Loucy (cell line): ENCODE measurements at regions not wholly inside any gene's neighbourhood (a gene's known extent, or its start where the extent isn't known, plus 50 kb on each side); places are given as distances from the start of the nearest gene placed in this dataset.
A peak's percentile ranks its signal among the peaks of the same experiment; 100 is the strongest.
"Not testable (repeated sequence)": the region's sequence is repeated elsewhere in the genome, so short reads cannot be mapped to it uniquely, and the experiment has no call there.

Experiments used
- H2AFZ ChIP-seq: fragments of 200-600 bp; sonication (generic); 2 replicates; pipeline ENCODE4 v1.6.0; 2016; ENCODE audit warnings: antibody characterized with exemption, mild to moderate bottlenecking, low read length, moderate library complexity
- H3F3A ChIP-seq: fragments of 200-600 bp; 2 replicates; pipeline ENCODE4 v1.6.0; 2016; ENCODE audit warnings: antibody characterized with exemption, low read depth, mild to moderate bottlenecking
- H3K27me3 ChIP-seq: fragments of 200-600 bp; sonication (generic); 2 replicates; pipeline ENCODE4 v1.6.1; 2014; ENCODE audit warnings: low read length, mild to moderate bottlenecking; ENCODE audit not compliant: insufficient read depth, poor library complexity, severe bottlenecking
- H3K36me3 ChIP-seq: fragments of 200-600 bp; sonication (generic); 2 replicates; pipeline ENCODE4 v1.6.1; 2016; ENCODE audit warnings: low read length; ENCODE audit not compliant: insufficient read depth
- H3K4me1 ChIP-seq: fragments of 200-600 bp; sonication (generic); 2 replicates; pipeline ENCODE4 v1.5.1; 2014; ENCODE audit warnings: low read length, mild to moderate bottlenecking; ENCODE audit not compliant: insufficient read depth, poor library complexity, severe bottlenecking
- H3K4me2 ChIP-seq: fragments of 200-600 bp; sonication (generic); 2 replicates; pipeline ENCODE4 v1.6.0; 2014; ENCODE audit warnings: antibody characterized with exemption, low read length, low read depth, mild to moderate bottlenecking; ENCODE audit not compliant: poor library complexity, severe bottlenecking
- H3K4me3 ChIP-seq: fragments of 200-600 bp; sonication (generic); 2 replicates; pipeline ENCODE4 v1.5.1; 2014; ENCODE audit warnings: low read length, mild to moderate bottlenecking, mixed read lengths; ENCODE audit not compliant: poor library complexity, severe bottlenecking
- H3K79me2 ChIP-seq: fragments of 200-600 bp; sonication (generic); 2 replicates; pipeline ENCODE4 v1.6.1; 2014; ENCODE audit warnings: low read length; ENCODE audit not compliant: insufficient read depth
- H3K9ac ChIP-seq: fragments of 200-600 bp; sonication (generic); 2 replicates; pipeline ENCODE4 v1.6.0; 2014; ENCODE audit warnings: mild to moderate bottlenecking, low read depth, low read length, moderate library complexity; ENCODE audit not compliant: poor library complexity, severe bottlenecking
- H3K9me2 ChIP-seq: fragments of 200-600 bp; sonication (generic); replicated peaks from 2 replicates; pipeline ENCODE4 v1.6.1; 2016; ENCODE audit warnings: low read depth, low read length, mixed read lengths
- H3K9me3 ChIP-seq: fragments of 200-600 bp; sonication (generic); 2 replicates; pipeline ENCODE4 v1.6.1; 2014; ENCODE audit warnings: mild to moderate bottlenecking, antibody characterized with exemption, low read length, low read depth; ENCODE audit not compliant: insufficient read depth
- H4K20me1 ChIP-seq: fragments of 200-600 bp; sonication (generic); 2 replicates; pipeline ENCODE4 v1.6.0; 2014; ENCODE audit warnings: antibody characterized with exemption, low read length, mild to moderate bottlenecking; ENCODE audit not compliant: insufficient read depth, poor library complexity, severe bottlenecking

- not testable (repeated sequence) for H3K4me3 ChIP-seq, H3K27me3 ChIP-seq, H3F3A ChIP-seq, H3K4me1 ChIP-seq, H3K4me2 ChIP-seq, H3K36me3 ChIP-seq, H3K9me2 ChIP-seq, H2AFZ ChIP-seq, H3K9ac ChIP-seq, H4K20me1 ChIP-seq, H3K9me3 ChIP-seq, H3K79me2 ChIP-seq
Measured at GRCh38 chr2:87285139-87285538, 263.5 kb upstream of the PLGLB1 start.

GRCh38 chr2:87290566-87291307, 269.1 kb upstream of the PLGLB1 start:
- not testable (repeated sequence) for H3K4me1 ChIP-seq, H3K27me3 ChIP-seq, H4K20me1 ChIP-seq, H3K9ac ChIP-seq, H3F3A ChIP-seq, H3K4me3 ChIP-seq, H3K9me2 ChIP-seq, H3K4me2 ChIP-seq, H3K9me3 ChIP-seq, H3K79me2 ChIP-seq, H3K36me3 ChIP-seq
- H2AFZ ChIP-seq, result 0 out of 2 replicates have a peak overlapping the region, but pooled peaks have one; percentile 64

- H3K9me2 ChIP-seq, H3K36me3 ChIP-seq, H3K9ac ChIP-seq, H2AFZ ChIP-seq, H3K27me3 ChIP-seq, H3K9me3 ChIP-seq, H3F3A ChIP-seq, H3K4me1 ChIP-seq, H4K20me1 ChIP-seq, H3K79me2 ChIP-seq, H3K4me3 ChIP-seq, H3K4me2 ChIP-seq: not testable (repeated sequence)
Measured at GRCh38 chr2:87291400-87292200, 270.0 kb upstream of the PLGLB1 start.

GRCh38 chr2:87293931-87294594, 272.4 kb upstream of the PLGLB1 start:
- not testable (repeated sequence) for H4K20me1 ChIP-seq, H3K4me1 ChIP-seq, H3K4me3 ChIP-seq, H3K27me3 ChIP-seq, H3K9ac ChIP-seq, H3K9me2 ChIP-seq, H3K9me3 ChIP-seq, H2AFZ ChIP-seq, H3F3A ChIP-seq, H3K79me2 ChIP-seq, H3K4me2 ChIP-seq, H3K36me3 ChIP-seq

- H3K4me1 ChIP-seq, H3K4me3 ChIP-seq, H3F3A ChIP-seq, H3K9me2 ChIP-seq, H4K20me1 ChIP-seq, H3K9ac ChIP-seq, H3K27me3 ChIP-seq, H3K79me2 ChIP-seq, H3K4me2 ChIP-seq, H2AFZ ChIP-seq, H3K9me3 ChIP-seq, H3K36me3 ChIP-seq: not testable (repeated sequence)
Measured at GRCh38 chr2:87295135-87295534, 273.5 kb upstream of the PLGLB1 start.

- not testable (repeated sequence) for H3K4me3 ChIP-seq, H3K79me2 ChIP-seq, H3K36me3 ChIP-seq, H3F3A ChIP-seq, H3K4me2 ChIP-seq, H3K27me3 ChIP-seq, H4K20me1 ChIP-seq, H3K9me3 ChIP-seq, H3K4me1 ChIP-seq, H2AFZ ChIP-seq, H3K9ac ChIP-seq, H3K9me2 ChIP-seq
Measured at GRCh38 chr2:87301349-87301748, 279.7 kb upstream of the PLGLB1 start.

GRCh38 chr2:87301871-87302270, 280.2 kb upstream of the PLGLB1 start:
- not testable (repeated sequence) for H3K9me2 ChIP-seq, H3K4me2 ChIP-seq, H3F3A ChIP-seq, H3K27me3 ChIP-seq, H2AFZ ChIP-seq, H3K4me1 ChIP-seq, H3K9me3 ChIP-seq, H4K20me1 ChIP-seq, H3K36me3 ChIP-seq, H3K4me3 ChIP-seq, H3K9ac ChIP-seq, H3K79me2 ChIP-seq
